K562 (cell line): ENCODE measurements at regions not wholly inside any gene's neighbourhood (a gene's known extent, or its start where the extent isn't known, plus 50 kb on each side); places are given as distances from the start of the nearest gene placed in this dataset.

ENCODE experiments used
- ATAC-seq: fragments of 200-7000 bp; cut with Tn5 transposase; 3 replicates; pipeline ENCODE4 v1.9.1; 2020; ENCODE audit warnings: moderate library complexity
- BruUV-seq: library from RNA; stranded (reverse); fragments of 400-500 nt; replicated peaks from 2 replicates; lab custom pipeline; 2021; lab: Mats Ljungman, UMichigan
- CTCF ChIA-PET: fragments of 300-600 bp; formaldehyde crosslinking; extraction: SDS; loops from one replicate; lab custom pipeline; 2021; ENCODE audit warnings: low intra/inter-chr PET ratio; lab: Yijun Ruan, JAX
- POLR2A ChIA-PET: fragments of 300-600, 350-650 bp; sonication (Branson Sonifier 250); formaldehyde crosslinking; extraction: SDS; loops from one replicate; lab custom pipeline; 2021; ENCODE audit warnings: antibody characterized with exemption, inconsistent platforms; lab: Yijun Ruan, JAX
- DNase-seq, 4 experiments: peaks; one replicate each; pipeline versions ENCODE4 v3.0.0 to v3.0.0-alpha.2; 2011 to 2018; ENCODE audit warnings: low spot score in 3 of 4, mixed read lengths in 3 of 4; ENCODE audit errors: extremely low read depth in 1 of 4
- FAIRE-seq: peaks from 2 replicates; lab custom pipeline; 2011; peaks lifted over from hg19 to GRCh38; lab: Jason Lieb, UNC
- H2AFZ ChIP-seq: 2 replicates; pipeline ENCODE4 v1.6.0; 2011; ENCODE audit warnings: low read depth, low read length, control low read depth, inconsistent platforms
- H3K27ac ChIP-seq: fragments of 200-600 bp; 3 replicates; pipeline ENCODE4 v1.8.0; 2011; ENCODE audit warnings: low read depth, mild to moderate bottlenecking, control low read depth, inconsistent platforms, low read length, moderate library complexity, mixed read lengths; ENCODE audit errors: extremely low read depth
- H3K27me3 ChIP-seq, 2 experiments: fragments of 300-600 bp in 1 of 2; 2 replicates in 1 of 2; 3 replicates in 1 of 2; pipeline versions ENCODE4 v1.6.0 to v1.8.0; 2011; ENCODE audit warnings: inconsistent platforms in 2 of 2, low read length in 2 of 2, mild to moderate bottlenecking in 1 of 2, mixed read lengths in 1 of 2, moderate library complexity in 1 of 2; ENCODE audit not compliant: control insufficient read depth in 2 of 2, insufficient read depth in 2 of 2
- H3K36me3 ChIP-seq: fragments of 300-600 bp; 3 replicates; pipeline ENCODE4 v1.8.0; 2011; ENCODE audit warnings: mild to moderate bottlenecking, low read length, inconsistent platforms; ENCODE audit not compliant: control insufficient read depth, insufficient read depth
- H3K4me1 ChIP-seq, 2 experiments: fragments of 200-600 bp in 1 of 2; replicated peaks in 1 of 2; 2 replicates in 1 of 2; 3 replicates in 1 of 2; pipeline versions ENCODE4 v1.5.1 to v1.8.0; 2011; ENCODE audit warnings: inconsistent platforms in 2 of 2, low read length in 2 of 2, mild to moderate bottlenecking in 1 of 2, mixed read lengths in 1 of 2, moderate library complexity in 1 of 2; ENCODE audit not compliant: control insufficient read depth in 2 of 2, insufficient read depth in 2 of 2
- H3K4me2 ChIP-seq: 2 replicates; pipeline ENCODE4 v1.6.1; 2011; ENCODE audit warnings: low read length, control low read depth, inconsistent platforms, mixed read lengths; ENCODE audit not compliant: insufficient read depth
- H3K4me3 ChIP-seq: fragments of 200-600 bp; sonication (generic), shearing (Covaris generic); 2 replicates; pipeline ENCODE4 v1.5.1; 2016; ENCODE audit warnings: control low read depth, inconsistent platforms
- H3K79me2 ChIP-seq: fragments of 200-600 bp; 3 replicates; pipeline ENCODE4 v1.8.0; 2011; ENCODE audit warnings: low read length, inconsistent platforms; ENCODE audit not compliant: control insufficient read depth, insufficient read depth
- H3K9ac ChIP-seq, 2 experiments: 2 replicates each; pipeline versions ENCODE4 v1.6.0 to v1.6.1; 2011; ENCODE audit warnings: low read depth in 2 of 2, low read length in 2 of 2, control low read depth in 1 of 2, inconsistent platforms in 1 of 2, mild to moderate bottlenecking in 1 of 2, mixed read lengths in 1 of 2; ENCODE audit not compliant: insufficient read depth in 1 of 2
- H3K9me1 ChIP-seq: one replicate; pipeline ENCODE4 v1.6.0; 2011; ENCODE audit warnings: inconsistent platforms, mild to moderate bottlenecking, low read length, moderate library complexity; ENCODE audit not compliant: control insufficient read depth, insufficient read depth
- H3K9me3 ChIP-seq: replicated peaks from 2 replicates; pipeline ENCODE4 v1.5.1; 2011; ENCODE audit warnings: low read depth, low read length, inconsistent platforms; ENCODE audit not compliant: control insufficient read depth, insufficient read depth
- H4K20me1 ChIP-seq: replicated peaks from 2 replicates; pipeline ENCODE4 v1.6.1; 2011; ENCODE audit warnings: low read length, inconsistent platforms, mixed read lengths; ENCODE audit not compliant: control insufficient read depth, insufficient read depth
- ARHGAP35 ChIP-seq: fragments of 450-650 bp; IDR thresholded peaks from 2 replicates; pipeline ENCODE4 v1.6.1; 2018; ENCODE audit not compliant: partially characterized antibody
- CTBP1 ChIP-seq: fragments of 450-650 bp; IDR thresholded peaks from 2 replicates; pipeline ENCODE4 v1.6.1; 2016; ENCODE audit warnings: borderline replicate concordance
- DACH1 ChIP-seq: fragments of 450-650 bp; IDR thresholded peaks from 2 replicates; pipeline ENCODE4 v1.6.1; 2018; ENCODE audit not compliant: partially characterized antibody
- EGR1 ChIP-seq: fragments of 450-650 bp; conservative IDR thresholded peaks from 2 replicates; pipeline ENCODE4 v1.6.1; 2017; ENCODE audit warnings: mild to moderate bottlenecking
- HEY1 ChIP-seq: fragments of 250-450 bp; sonication (Bioruptor Pico); IDR thresholded peaks from 2 replicates; pipeline ENCODE4 v1.5.0; 2020; ENCODE audit warnings: mild to moderate bottlenecking, moderate library complexity, borderline replicate concordance
- MED1 ChIP-seq: sonication (generic); formaldehyde crosslinking; IDR thresholded peaks from 2 replicates; pipeline ENCODE4 v1.8.1; 2023; ENCODE audit warnings: missing genetic modification reagents, borderline replicate concordance
- MLLT1 ChIP-seq, 2 experiments: fragments of 450-650 bp; IDR thresholded peaks; 2 replicates each; pipeline ENCODE4 v1.6.1; 2016
- SNRNP70 ChIP-seq: fragments of 200-400 bp; formaldehyde crosslinking; optimal IDR thresholded peaks from 2 replicates; pipeline ENCODE3; 2017; ENCODE audit warnings: low read depth, low read length
- ZC3H4 ChIP-seq: sonication (generic); formaldehyde crosslinking; IDR thresholded peaks from 2 replicates; pipeline ENCODE4 v1.9.0; 2021; ENCODE audit warnings: missing genetic modification reagents, borderline replicate concordance
- ZMIZ1 ChIP-seq, 2 experiments: fragments of 150-350 bp in 1 of 2; IDR thresholded peaks; 2 replicates each; pipeline ENCODE4 v1.6.1; 2012 to 2016; ENCODE audit warnings: low read depth in 2 of 2, low read length in 2 of 2, mild to moderate bottlenecking in 1 of 2, moderate library complexity in 1 of 2
- ZNF146 ChIP-seq: IDR thresholded peaks from one replicate; pipeline ENCODE4 v1.6.1; 2018; ENCODE audit warnings: missing compliant biosample characterization; ENCODE audit not compliant: unreplicated experiment
- ZNF239 ChIP-seq: fragments of 250-450 bp; sonication (Bioruptor Pico); IDR thresholded peaks from 2 replicates; pipeline ENCODE4 v1.4.0; 2020; ENCODE audit warnings: mild to moderate bottlenecking
- ZNF518B ChIP-seq: fragments of 250-450 bp; sonication (Bioruptor Pico); IDR thresholded peaks from 2 replicates; pipeline ENCODE4 v1.5.0; 2021; ENCODE audit warnings: mild to moderate bottlenecking, moderate library complexity
- ZNF699 ChIP-seq: fragments of 250-450 bp; sonication (Bioruptor Pico); IDR thresholded peaks from 2 replicates; pipeline ENCODE4 v1.8.0; 2021; ENCODE audit warnings: mild to moderate bottlenecking, moderate library complexity; ENCODE audit not compliant: insufficient replicate concordance
- WGBS: fragments of 100-300 bp; shearing (Covaris generic); methylation state at CpG from one replicate; pipeline ENCODE4 v1.1.6; 2016; ENCODE audit warnings: low coverage, mixed read lengths; ENCODE audit not compliant: insufficient coverage; ENCODE audit errors: missing lambda C conversion rate; 5-methylcytosine and 5-hydroxymethylcytosine counted together
- in situ Hi-C: fragments of 300-500 bp; cut with MboI; formaldehyde crosslinking; loops from 4 replicates; pipeline ENCODE4 v1.15.0; 2018; ENCODE audit warnings: inconsistent platforms, mixed read lengths
- intact Hi-C: fragments of 100-400 bp; cut with micrococcal nuclease; formaldehyde crosslinking; loops from 2 replicates; pipeline ENCODE4 v1.14.2; 2022

- FAIRE-seq: no peak
- H3K4me3 ChIP-seq: no peak overlapping the region
- BruUV-seq: no TSS peak
- no peaks in the 10 kb centered on the region for H3K27me3 ChIP-seq
- intact Hi-C loops (no loop called here), in situ Hi-C loops (loop anchor here (25.0 kb wide), 1 partner anchor 1213 kb away; no protein-coding TSS in a partner anchor)
- H4K20me1 ChIP-seq: no peaks in the 10 kb centered on the region
- no peak for DNase-seq
- 2% methylated on average over 4 of the region's 4 CpGs for WGBS
- no peaks in the 10 kb centered on the region for H3K9me3 ChIP-seq
- no peaks in the 10 kb centered on the region for H3K4me1 ChIP-seq
- no peak overlapping the region for H3K27ac ChIP-seq
- no peak for ATAC-seq
- H3K4me2 ChIP-seq: no peak overlapping the region
- H3K36me3 ChIP-seq: no peaks in the 10 kb centered on the region
- H3K9ac ChIP-seq: no peak overlapping the region
- ChIA-PET CTCF (no interaction called here), POLR2A (no interaction called here)
- no peaks in the 10 kb centered on the region for H3K9me1 ChIP-seq
- H3K79me2 ChIP-seq: no peaks in the 10 kb centered on the region
- no peak overlapping the region for H2AFZ ChIP-seq
- no peak for TF ChIP-seq MED1 (CRISPR knock-in tag)
- no peak for TF ChIP-seq EGR1
- no peak for TF ChIP-seq HEY1 (CRISPR knock-in tag)
- TF ChIP-seq CTBP1: no peak
- no peak for TF ChIP-seq MLLT1 (IDR thresholded peaks at IDR 0.05)
- TF ChIP-seq DACH1: no peak
- no peak for TF ChIP-seq ZNF518B (CRISPR knock-in tag)
- TF ChIP-seq ZMIZ1 (IDR thresholded peaks at IDR 0.05; ENCODE audit: low read depth in 2 of 2, low read length in 2 of 2): no peak
- TF ChIP-seq SNRNP70: no peak
- no peak for TF ChIP-seq ZNF239 (CRISPR knock-in tag)
- TF ChIP-seq ARHGAP35: no peak
- no peak for TF ChIP-seq ZNF699
- TF ChIP-seq ZNF146 (CRISPR knock-in tag): no peak
- TF ChIP-seq ZC3H4 (CRISPR knock-in tag): no peak
Observed at GRCh38 chr1:209224886-209225285, 358.6 kb upstream of the CAMK1G start.
